IPS-18a (cell line): ENCODE measurements at regions not wholly inside any gene's neighbourhood (a gene's known extent, or its start where the extent isn't known, plus 50 kb on each side); places are given as distances from the start of the nearest gene placed in this dataset.
"Not testable (repeated sequence)": the region's sequence is repeated elsewhere in the genome, so short reads cannot be mapped to it uniquely, and the experiment has no call there.

Experiments
- H3K27ac ChIP-seq: one replicate; pipeline ENCODE4 v1.5.1; 2013; ENCODE audit warnings: low read length
- H3K27me3 ChIP-seq: one replicate; pipeline ENCODE4 v1.6.1; 2013; ENCODE audit warnings: mild to moderate bottlenecking, low read length; ENCODE audit not compliant: control insufficient read depth, insufficient read depth
- H3K36me3 ChIP-seq: one replicate; pipeline ENCODE4 v1.6.1; 2013; ENCODE audit warnings: low read depth, low read length; ENCODE audit not compliant: control insufficient read depth
- H3K4me1 ChIP-seq: one replicate; pipeline ENCODE4 v1.6.1; 2013; ENCODE audit warnings: low read depth, low read length; ENCODE audit not compliant: control insufficient read depth
- H3K4me3 ChIP-seq: one replicate; pipeline ENCODE4 v1.5.1; 2013; ENCODE audit warnings: low read length
- H3K9ac ChIP-seq: one replicate; pipeline ENCODE4 v1.6.1; 2013; ENCODE audit warnings: mild to moderate bottlenecking, low read length, moderate library complexity
- H3K9me3 ChIP-seq: one replicate; pipeline ENCODE4 v1.6.1; 2013; ENCODE audit warnings: low read depth, low read length; ENCODE audit not compliant: control insufficient read depth

DNA sequence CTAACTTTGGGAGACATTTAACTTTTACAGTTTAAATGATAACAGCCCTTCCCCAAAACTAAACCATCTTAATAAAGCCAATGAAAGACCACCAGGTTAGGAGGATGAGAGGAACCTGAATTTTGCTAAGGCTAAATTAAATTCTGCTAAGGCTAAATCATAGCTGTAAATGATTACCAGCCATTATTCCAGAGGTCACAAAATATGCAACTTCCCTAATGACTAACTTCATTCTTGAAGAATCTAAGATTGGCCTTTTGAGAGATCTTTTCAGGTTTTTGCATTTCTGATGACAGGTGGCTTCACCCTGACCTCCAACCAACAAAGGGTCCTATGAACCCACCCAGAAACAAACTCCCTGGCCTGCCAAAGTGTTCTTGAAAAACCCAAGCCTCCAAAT lies 373.3 kb downstream of the IPMK start:
- Histone ChIP-seq H3K36me3 (no peaks in the 10 kb centered on the region), H3K4me3 (no peak overlapping the region), H3K9me3 (peaks cover 3% of the 10 kb centered on the region), H3K27ac (no peak overlapping the region), H3K9ac (no peak overlapping the region), H3K27me3 (no peaks in the 10 kb centered on the region), H3K4me1 (peaks cover 6% of the 10 kb centered on the region)

DNA sequence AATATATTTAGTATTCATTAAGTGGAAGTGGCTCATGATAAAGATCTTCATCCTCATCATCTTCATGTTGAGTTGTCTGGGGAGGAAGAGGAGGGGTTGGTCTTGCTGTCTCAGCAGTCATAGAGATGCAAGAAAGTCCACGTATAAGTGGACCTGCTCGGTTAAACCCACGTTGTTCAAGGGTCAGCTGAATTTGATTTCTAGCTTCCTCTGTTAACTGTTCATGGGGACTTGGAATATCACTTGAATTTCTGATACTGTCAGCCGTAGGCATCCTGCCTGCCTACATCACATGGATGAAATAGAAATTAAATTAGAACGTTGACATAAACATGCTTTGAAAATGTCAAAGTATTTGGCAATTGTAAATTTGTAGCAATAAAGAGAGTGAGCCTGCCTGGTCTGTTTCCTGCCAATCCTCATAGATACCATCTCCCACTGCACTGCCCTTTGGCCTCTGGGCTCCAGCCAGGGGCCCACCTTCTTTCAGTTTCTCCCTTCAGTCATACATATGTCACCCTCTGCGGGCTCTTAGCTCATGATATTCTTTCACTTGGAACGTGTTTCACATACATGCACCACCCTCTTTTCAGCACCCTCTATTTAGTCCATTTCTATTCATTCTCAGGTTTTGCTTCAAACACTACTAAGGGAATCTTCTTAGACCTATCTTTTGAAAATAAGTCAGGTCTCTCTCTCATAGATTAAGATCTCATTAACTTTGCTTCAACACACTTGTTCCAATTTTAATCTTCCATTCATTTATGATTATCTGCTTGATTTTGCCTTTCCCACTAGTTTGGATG lies 376.3 kb downstream of the IPMK start:
- H3K9me3 ChIP-seq = peaks cover 3% of the 10 kb centered on the region
- H3K9ac ChIP-seq = no peak overlapping the region
- no peak overlapping the region for H3K27ac ChIP-seq
- no peak overlapping the region for H3K4me3 ChIP-seq
- H3K27me3 ChIP-seq = no peaks in the 10 kb centered on the region
- peaks cover 6% of the 10 kb centered on the region for H3K4me1 ChIP-seq
- H3K36me3 ChIP-seq = no peaks in the 10 kb centered on the region

DNA sequence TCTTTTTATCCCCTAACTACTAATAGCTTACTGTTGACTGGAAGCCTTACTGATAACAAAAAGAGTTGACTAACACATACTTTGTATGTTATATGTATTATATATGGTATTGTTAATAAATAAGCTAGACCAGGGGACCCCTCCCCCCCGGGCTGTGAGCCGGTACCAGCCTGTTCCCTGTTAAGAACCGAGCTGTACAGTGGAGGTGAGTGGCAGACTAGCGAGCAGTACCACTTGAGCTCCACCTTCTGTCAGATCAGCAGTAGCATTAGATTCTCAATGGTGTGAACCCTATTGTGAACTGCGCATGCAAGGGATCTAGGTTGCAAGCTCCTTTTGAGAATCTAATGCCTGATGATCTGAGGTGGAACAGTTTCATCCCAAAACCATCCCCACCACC lies 377.0 kb downstream of the IPMK start:
- Histone ChIP-seq H3K9me3 (peaks cover 3% of the 10 kb centered on the region), H3K9ac (no peak overlapping the region), H3K4me3 (no peak overlapping the region), H3K27ac (no peak overlapping the region), H3K36me3 (no peaks in the 10 kb centered on the region), H3K27me3 (no peaks in the 10 kb centered on the region), H3K4me1 (peaks cover 6% of the 10 kb centered on the region)

DNA sequence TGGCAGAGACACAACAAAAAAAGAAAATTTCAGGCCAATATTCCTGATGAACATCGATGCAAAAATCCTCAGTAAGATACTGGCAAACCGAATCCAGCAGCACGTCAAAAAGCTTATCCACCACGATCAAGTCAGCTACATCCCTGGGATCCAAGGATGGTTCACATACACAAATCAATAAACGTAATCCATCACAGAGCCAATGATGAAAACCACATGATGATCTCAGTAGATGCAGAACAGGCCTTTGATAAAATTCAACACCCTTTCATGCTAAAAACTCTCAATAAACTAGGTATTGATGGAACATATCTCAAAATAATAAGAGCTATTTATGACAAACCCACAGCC lies 382.1 kb downstream of the IPMK start:
- H3K36me3 ChIP-seq, H3K9me3 ChIP-seq: not testable (repeated sequence)

DNA sequence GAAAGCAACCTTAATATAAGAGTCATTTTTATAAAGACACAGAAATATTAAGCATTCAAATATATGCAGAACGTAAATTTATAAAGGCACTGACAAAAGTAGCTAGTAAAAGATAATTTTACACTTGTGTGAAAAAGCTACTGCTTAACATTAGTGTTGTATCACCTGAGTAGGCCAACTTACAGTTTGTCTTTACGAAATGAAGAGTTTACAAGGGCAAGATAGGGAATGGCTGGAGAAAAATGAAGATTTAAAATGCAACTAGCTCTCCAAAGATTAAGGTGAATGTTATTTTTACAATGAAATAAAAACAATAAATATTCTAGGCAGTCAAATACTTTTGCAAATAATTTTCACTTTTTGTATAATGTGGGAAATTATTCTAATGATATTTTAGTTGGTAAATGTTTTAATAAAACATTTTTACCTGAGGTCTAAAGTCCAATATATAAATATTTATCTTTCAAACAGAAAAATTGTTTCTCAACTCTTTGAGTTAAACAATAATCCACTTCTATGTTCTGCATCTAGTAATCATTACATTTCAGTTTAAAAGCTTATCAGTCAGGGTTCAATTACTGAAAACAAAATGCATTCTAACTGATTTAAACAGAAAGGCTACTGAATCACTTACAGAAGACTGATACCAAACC lies 382.6 kb downstream of the IPMK start:
- no peaks in the 10 kb centered on the region for H3K27me3 ChIP-seq
- no peaks in the 10 kb centered on the region for H3K9me3 ChIP-seq
- H3K36me3 ChIP-seq = no peaks in the 10 kb centered on the region
- no peak overlapping the region for H3K4me3 ChIP-seq
- H3K27ac ChIP-seq = no peak overlapping the region
- no peaks in the 10 kb centered on the region for H3K4me1 ChIP-seq
- no peak overlapping the region for H3K9ac ChIP-seq

More for the DNA sequence above, 382.1 kb downstream of the IPMK start:
- not testable (repeated sequence) for H3K27ac ChIP-seq, H3K27me3 ChIP-seq, H3K9ac ChIP-seq, H3K4me1 ChIP-seq, H3K4me3 ChIP-seq

DNA sequence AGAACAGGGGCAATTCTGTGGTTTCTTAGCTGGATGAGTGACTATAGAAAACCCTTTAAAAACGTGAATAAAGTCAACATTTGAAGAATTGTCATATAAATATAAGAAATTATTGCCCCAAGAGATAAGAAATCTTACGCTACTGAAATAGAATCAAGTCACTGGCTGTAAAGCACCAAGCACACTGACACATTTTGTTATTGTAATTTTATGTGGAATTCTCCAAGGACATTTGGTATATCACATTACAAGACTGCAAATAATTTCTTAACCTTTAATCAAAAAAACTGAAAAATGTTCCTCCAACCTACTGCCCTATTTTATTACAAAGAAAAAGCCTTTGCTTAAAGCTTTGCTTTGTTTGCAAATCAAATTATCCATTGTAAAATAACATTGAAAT lies 383.3 kb downstream of the IPMK start:
- no peak overlapping the region for H3K9ac ChIP-seq
- no peaks in the 10 kb centered on the region for H3K4me1 ChIP-seq
- H3K27ac ChIP-seq = no peak overlapping the region
- H3K9me3 ChIP-seq = no peaks in the 10 kb centered on the region
- no peaks in the 10 kb centered on the region for H3K36me3 ChIP-seq
- no peaks in the 10 kb centered on the region for H3K27me3 ChIP-seq
- H3K4me3 ChIP-seq = no peak overlapping the region

DNA sequence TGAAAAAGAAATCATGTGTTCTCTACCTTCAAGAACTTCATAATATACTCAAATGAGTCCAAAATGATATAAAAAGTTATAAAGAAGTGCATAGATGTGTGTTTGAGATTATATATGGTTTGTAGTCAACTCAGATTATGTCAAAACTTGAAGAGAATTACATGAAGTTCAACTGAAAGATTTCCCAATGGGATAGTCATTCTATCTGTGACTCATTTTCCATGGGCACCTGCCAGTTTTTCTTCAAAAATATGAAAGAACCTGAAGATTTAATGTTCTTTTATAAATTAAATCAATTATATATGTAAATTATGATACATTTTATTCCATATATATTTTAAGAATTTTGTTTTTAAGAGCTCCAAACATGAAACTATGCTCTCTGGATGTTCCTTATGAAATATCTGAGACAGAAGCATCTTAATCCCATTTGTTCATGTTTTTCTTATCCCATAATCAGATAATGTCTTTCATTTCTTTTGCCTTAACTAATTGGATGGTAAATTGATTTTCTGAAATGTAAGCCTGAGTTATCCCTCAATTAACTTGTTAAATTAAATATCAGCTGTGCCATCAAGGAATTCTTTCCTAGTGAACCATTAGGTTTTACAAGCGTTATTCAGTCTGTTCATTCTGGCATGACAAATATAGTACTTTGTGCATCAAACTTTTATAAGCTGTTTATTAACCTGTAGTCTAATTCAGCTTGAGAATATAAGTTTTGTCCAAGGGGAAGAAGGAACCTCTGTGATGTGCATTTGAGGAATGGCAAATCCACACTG lies 387.1 kb downstream of the IPMK start:
- Histone ChIP-seq H3K9ac (no peak overlapping the region), H3K4me3 (no peak overlapping the region)

DNA sequence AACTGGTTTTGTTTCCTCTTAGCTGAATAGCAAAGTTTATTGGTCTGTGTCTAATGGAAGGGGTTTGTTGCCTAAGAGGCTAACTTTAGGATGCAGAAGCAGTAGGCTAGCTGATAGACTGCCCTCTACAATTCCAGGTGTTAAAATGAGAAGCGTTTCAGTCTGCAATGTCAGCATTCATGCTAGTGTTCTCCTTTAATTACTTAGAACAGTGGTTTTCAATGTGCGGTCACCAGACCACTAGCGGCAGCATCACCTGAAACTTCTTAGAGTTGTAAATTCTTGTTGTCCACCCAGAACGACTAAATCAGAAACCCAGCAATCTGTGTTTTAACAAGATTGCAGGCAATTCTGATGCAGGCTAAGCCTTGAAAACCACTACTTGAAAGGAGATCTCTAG lies 392.9 kb downstream of the IPMK start:
- H3K4me3 ChIP-seq = no peak overlapping the region
- no peak overlapping the region for H3K9ac ChIP-seq
- no peaks in the 10 kb centered on the region for H3K27me3 ChIP-seq
- no peaks in the 10 kb centered on the region for H3K36me3 ChIP-seq
- H3K9me3 ChIP-seq = no peaks in the 10 kb centered on the region
- no peaks in the 10 kb centered on the region for H3K4me1 ChIP-seq
- no peak overlapping the region for H3K27ac ChIP-seq

More for the DNA sequence above, 387.1 kb downstream of the IPMK start:
- Histone ChIP-seq H3K4me1 (no peaks in the 10 kb centered on the region), H3K36me3 (no peaks in the 10 kb centered on the region), H3K27me3 (no peaks in the 10 kb centered on the region), H3K9me3 (no peaks in the 10 kb centered on the region), H3K27ac (no peak overlapping the region)

DNA sequence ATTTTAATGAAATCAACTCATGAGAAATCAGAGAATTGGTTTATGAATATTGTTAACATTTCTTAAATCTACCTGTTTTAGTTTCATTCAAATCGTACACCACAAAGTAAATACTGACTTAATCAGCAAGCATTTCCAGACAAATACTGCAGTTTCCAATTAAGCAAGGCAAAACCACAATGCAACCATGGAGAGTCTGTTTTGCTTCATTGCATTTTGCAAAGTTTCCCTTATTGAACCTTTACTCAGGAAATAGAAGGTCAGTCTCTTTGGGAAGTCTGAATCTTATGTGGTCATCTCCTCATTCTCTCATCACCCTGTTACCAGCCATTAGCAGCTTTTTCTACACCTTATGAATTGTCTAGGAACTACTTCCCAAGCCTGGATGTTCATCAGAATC lies 400.5 kb downstream of the IPMK start:
- no peaks in the 10 kb centered on the region for H3K27me3 ChIP-seq
- H3K27ac ChIP-seq = no peak overlapping the region
- no peak overlapping the region for H3K4me3 ChIP-seq
- no peak overlapping the region for H3K9ac ChIP-seq
- H3K9me3 ChIP-seq = no peaks in the 10 kb centered on the region
- no peaks in the 10 kb centered on the region for H3K36me3 ChIP-seq
- no peaks in the 10 kb centered on the region for H3K4me1 ChIP-seq

DNA sequence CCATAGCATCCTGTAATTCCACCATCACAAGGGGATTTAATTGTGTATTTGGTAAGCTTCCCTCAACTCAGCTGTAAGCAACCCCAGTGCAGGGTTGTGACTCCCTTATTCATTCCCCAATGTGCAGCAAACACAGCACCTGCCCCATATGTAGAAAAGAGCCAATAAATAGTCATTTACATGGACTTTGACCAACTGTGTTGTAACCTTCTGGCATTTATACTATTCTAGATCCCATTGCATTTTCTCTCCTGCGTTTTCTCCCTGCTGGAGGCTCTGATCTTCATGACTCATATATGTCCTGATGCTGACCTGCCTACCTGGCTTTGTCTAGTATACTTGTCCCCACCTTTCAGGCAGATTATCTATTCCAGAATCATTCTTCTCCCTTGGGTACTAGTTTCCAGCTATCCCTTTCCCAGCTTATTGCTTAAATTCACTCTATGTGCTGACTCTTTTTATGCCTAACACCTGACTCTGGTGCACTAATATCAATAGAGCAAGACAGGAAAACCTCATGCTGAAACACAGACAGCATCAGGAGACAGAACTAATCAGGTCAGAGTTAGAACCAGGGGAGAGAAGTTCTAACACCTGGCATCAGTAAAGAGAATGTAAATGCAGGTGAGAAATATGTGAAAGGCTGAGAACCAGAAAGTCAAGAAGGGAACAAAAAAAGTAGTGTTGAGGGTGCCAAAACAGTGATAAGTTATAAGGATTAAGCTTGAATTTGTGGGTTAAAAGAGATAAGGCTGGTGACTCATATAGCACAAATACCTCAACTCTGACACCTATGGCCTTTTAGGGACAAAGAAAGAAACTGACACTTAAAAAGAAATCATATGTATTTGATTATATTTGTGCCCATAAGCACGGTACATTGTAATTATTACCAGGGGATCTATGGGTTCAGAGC lies 402.7 kb downstream of the IPMK start:
- Histone ChIP-seq H3K4me3 (no peak overlapping the region), H3K27me3 (no peaks in the 10 kb centered on the region), H3K36me3 (no peaks in the 10 kb centered on the region), H3K27ac (no peak overlapping the region), H3K9me3 (no peaks in the 10 kb centered on the region), H3K9ac (no peak overlapping the region), H3K4me1 (no peaks in the 10 kb centered on the region)
